ENCODE measurements at regions not wholly inside any gene's neighbourhood (a gene's known extent, or its start where the extent isn't known, plus 50 kb on each side); places are given as distances from the start of the nearest gene placed in this dataset.

DNA sequence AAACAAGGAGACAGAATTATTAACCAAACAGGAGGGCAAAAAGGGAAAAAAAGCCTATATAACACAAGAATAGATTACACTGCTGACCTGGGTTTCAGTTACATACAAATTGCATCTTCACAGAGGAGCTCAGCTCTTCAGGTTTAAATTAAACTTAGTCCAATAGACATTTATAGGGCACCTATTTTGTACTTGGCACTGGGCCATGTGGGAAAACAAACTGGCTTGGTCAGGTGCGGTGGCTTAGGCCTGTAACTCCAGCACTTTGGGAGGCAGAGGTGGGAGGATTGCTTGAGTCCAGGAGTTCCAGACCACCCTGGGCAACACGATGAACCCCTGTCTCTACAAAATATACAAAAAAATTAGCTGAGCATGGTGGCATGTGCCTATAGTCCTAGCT lies 62.3 kb upstream of the CCDC6 start:
- TF ChIP-seq CEBPB (IDR thresholded peaks at IDR 0.05; ENCODE audit: borderline replicate concordance in 1 of 2, low read depth in 2 of 2, low read length in 2 of 2) (no peak), ZNF24 (IDR thresholded peaks at IDR 0.05) (no peak), TAF1 (IDR thresholded peaks at IDR 0.05; ENCODE audit: borderline replicate concordance, low read depth, low read length) (no peak), REST (IDR thresholded peaks at IDR 0.05; ENCODE audit: low read depth, low read length) (no peak), MXI1 (IDR thresholded peaks at IDR 0.05; ENCODE audit: low read depth, low read length) (no peak), EP300 (IDR thresholded peaks at IDR 0.05; ENCODE audit: borderline replicate concordance in 1 of 2, control insufficient read depth in 1 of 2, low read depth in 2 of 2, low read length in 2 of 2) (no peak), EZH2 (IDR thresholded peaks at IDR 0.05; ENCODE audit: borderline replicate concordance, control insufficient read depth, low read depth, low read length) (no peak), SMAD1 (IDR thresholded peaks at IDR 0.05; ENCODE audit: low read depth, partially characterized antibody) (no peak), CHD4 (IDR thresholded peaks at IDR 0.05) (no peak), POLR2AphosphoS5 (IDR thresholded peaks at IDR 0.05; ENCODE audit: low read length) (no peak), MYC (IDR thresholded peaks at IDR 0.05; ENCODE audit: insufficient read depth, insufficient read length, insufficient replicate concordance, low read length, severe bottlenecking) (no peak)
- TF ChIP-seq, protein P1, sequence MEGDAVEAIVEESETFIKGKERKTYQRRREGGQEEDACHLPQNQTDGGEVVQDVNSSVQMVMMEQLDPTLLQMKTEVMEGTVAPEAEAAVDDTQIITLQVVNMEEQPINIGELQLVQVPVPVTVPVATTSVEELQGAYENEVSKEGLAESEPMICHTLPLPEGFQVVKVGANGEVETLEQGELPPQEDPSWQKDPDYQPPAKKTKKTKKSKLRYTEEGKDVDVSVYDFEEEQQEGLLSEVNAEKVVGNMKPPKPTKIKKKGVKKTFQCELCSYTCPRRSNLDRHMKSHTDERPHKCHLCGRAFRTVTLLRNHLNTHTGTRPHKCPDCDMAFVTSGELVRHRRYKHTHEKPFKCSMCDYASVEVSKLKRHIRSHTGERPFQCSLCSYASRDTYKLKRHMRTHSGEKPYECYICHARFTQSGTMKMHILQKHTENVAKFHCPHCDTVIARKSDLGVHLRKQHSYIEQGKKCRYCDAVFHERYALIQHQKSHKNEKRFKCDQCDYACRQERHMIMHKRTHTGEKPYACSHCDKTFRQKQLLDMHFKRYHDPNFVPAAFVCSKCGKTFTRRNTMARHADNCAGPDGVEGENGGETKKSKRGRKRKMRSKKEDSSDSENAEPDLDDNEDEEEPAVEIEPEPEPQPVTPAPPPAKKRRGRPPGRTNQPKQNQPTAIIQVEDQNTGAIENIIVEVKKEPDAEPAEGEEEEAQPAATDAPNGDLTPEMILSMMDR (IDR thresholded peaks at IDR 0.05 in 2 of 3, conservative IDR thresholded peaks at IDR 0.05 in 1 of 3; ENCODE audit: control insufficient read depth in 2 of 3, extremely low read depth in 1 of 3, insufficient read depth in 1 of 3, low read depth in 3 of 3, low read length in 3 of 3), result no peak
- TF ChIP-seq, protein P2, sequence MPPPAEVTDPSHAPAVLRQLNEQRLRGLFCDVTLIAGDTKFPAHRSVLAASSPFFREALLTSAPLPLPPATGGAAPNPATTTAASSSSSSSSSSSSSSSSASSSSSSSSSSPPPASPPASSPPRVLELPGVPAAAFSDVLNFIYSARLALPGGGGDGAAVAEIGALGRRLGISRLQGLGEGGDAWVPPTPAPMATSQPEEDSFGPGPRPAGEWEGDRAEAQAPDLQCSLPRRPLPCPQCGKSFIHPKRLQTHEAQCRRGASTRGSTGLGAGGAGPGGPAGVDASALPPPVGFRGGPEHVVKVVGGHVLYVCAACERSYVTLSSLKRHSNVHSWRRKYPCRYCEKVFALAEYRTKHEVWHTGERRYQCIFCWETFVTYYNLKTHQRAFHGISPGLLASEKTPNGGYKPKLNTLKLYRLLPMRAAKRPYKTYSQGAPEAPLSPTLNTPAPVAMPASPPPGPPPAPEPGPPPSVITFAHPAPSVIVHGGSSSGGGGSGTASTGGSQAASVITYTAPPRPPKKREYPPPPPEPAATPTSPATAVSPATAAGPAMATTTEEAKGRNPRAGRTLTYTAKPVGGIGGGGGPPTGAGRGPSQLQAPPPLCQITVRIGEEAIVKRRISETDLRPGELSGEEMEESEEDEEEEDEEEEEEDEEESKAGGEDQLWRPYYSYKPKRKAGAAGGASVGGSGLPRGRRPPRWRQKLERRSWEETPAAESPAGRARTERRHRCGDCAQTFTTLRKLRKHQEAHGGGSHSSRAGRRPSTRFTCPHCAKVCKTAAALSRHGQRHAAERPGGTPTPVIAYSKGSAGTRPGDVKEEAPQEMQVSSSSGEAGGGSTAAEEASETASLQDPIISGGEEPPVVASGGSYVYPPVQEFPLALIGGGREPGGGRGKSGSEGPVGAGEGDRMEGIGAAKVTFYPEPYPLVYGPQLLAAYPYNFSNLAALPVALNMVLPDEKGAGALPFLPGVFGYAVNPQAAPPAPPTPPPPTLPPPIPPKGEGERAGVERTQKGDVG (CRISPR knock-in tag; IDR thresholded peaks at IDR 0.05), result no peak
- TF ChIP-seq, protein P3, sequence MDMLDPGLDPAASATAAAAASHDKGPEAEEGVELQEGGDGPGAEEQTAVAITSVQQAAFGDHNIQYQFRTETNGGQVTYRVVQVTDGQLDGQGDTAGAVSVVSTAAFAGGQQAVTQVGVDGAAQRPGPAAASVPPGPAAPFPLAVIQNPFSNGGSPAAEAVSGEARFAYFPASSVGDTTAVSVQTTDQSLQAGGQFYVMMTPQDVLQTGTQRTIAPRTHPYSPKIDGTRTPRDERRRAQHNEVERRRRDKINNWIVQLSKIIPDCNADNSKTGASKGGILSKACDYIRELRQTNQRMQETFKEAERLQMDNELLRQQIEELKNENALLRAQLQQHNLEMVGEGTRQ (IDR thresholded peaks at IDR 0.05; ENCODE audit: borderline replicate concordance, low read depth, low read length), result no peak

Data from GM12878 (cell line).